ENCODE measurements at regions not wholly inside any gene's neighbourhood (a gene's known extent, or its start where the extent isn't known, plus 50 kb on each side); places are given as distances from the start of the nearest gene placed in this dataset.
"Not testable (repeated sequence)": the region's sequence is repeated elsewhere in the genome, so short reads cannot be mapped to it uniquely, and the experiment has no call there.

DNA sequence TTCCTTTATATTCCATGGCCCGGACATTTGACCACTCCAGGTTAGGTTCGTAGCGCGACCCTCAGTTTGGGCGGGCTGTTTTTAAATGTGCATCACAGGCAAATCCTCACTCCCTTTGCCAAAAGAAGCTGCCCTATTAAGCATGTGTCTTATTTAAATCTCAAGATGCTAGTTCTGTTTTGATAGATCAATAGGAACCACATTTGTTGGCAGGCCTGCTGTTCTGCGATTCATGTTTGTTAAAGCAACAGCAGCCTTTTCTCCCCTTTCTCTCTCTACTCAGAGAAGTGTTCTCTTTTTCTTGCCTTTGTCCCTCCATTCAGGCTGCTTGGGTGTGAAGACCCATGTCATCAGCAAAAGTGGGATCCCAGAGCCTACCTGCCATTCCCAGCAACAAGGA is 212.0 kb upstream of the SSTR4 start:
- no peak for DNase-seq

DNA sequence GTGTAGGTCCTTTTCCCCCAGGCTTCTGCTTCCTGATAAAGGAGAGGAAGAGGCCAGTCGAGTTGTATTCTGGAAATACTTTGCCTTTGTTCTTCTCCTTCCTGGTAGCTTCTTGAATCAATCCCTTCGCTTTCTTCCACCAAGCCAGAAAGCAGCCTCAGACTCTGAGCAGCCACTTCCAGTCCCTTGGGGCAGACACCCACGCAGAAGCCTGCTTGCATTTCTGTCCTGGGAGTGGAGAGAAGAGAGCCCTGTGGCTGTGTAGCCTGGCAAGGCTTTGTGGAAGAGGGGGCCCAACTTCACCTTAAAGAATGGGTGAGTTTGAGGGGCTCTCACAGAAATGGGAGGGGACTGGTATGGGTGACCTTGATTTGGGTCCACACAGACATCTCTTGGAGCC is 211.0 kb upstream of the SSTR4 start:
- no peak for DNase-seq

DNA sequence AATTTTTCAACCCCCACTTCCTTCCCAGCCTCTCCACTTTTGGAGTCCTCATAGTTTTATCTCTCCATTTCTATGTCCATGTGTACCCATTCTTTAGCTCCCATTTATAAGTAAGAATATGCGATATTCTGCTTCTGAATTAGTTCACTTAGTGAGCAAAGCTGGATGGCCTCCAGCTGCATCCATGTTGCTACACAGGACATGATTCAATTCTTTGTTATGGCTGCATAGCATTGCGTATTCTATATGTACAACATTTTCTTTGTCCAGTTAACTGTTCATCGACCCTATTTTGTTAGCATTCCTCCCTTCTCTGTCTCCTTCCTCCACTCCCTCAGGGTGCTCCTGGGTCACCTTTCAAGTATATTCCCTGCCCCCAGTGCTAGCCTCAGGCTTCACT is 210.0 kb upstream of the SSTR4 start:
- no peak for DNase-seq

DNA sequence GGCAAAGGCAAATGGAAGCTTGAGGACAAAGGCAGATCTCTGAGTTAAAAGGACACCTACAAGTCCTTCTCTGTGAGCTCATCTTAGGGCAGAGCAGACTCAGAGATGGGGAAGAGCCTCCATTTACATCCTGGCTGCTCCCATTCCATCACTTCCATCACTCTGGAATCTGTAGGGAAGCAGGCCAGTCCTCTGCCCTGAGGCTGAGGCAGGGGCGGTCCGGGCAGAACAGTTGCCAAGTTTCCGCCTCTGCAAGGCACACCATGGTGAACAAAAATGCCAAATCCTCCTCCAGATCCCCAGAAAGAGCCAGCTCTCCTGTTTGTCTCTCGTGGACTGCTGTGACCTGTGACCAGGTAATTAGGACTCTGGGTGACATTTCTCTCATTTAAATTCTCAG is 209.6 kb upstream of the SSTR4 start:
- no peak for DNase-seq

- no peak for DNase-seq
Measured at GRCh38 chr20:22826306-22827230, 208.5 kb upstream of the SSTR4 start.

GRCh38 chr20:22827916-22828315 is 207.2 kb upstream of the SSTR4 start:
- DNase-seq, result no peak

- no peak for DNase-seq
Measured at GRCh38 chr20:22829356-22829755, 205.8 kb upstream of the SSTR4 start.

DNA sequence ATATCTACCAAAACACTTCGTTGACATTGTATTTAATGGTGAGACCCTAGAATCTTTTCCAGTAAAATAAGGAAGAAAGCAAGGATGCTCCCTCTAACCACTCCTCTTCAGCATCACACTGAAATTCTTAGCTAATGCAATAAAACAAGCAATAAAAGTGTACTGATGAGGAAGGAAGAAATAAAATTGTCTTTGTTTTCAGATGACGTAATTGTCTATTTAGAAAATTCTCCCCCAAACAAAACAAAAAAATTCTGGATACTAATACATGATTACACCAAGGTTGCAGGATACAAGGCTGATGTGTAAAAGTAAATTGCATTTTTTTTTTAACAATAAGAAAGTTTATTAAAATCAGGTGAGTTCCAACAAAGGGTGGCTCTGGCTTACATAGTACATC is 205.0 kb upstream of the SSTR4 start:
- no peak for DNase-seq

DNA sequence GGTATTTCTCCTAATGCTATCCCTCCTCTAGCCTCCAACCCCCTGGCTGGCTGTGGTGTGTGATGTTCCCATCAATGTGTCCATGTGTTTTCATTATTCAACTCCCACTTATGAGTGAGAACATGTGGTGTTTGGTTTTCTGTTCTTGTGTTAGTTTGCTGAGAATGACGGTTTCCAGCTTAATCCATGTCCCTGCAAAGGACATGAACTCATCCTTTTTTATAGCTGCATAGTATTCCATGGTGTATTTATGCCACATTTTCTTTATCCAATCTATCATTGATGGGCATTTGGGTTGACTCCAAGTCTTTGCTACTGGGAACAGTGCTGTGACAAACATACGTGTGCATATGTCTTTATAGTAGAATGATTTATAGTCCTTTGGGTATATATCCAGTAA is 204.4 kb upstream of the SSTR4 start:
- DNase-seq, result not testable (repeated sequence)

GRCh38 chr20:22833851-22834250 is 201.3 kb upstream of the SSTR4 start:
- no peak for DNase-seq

DNA sequence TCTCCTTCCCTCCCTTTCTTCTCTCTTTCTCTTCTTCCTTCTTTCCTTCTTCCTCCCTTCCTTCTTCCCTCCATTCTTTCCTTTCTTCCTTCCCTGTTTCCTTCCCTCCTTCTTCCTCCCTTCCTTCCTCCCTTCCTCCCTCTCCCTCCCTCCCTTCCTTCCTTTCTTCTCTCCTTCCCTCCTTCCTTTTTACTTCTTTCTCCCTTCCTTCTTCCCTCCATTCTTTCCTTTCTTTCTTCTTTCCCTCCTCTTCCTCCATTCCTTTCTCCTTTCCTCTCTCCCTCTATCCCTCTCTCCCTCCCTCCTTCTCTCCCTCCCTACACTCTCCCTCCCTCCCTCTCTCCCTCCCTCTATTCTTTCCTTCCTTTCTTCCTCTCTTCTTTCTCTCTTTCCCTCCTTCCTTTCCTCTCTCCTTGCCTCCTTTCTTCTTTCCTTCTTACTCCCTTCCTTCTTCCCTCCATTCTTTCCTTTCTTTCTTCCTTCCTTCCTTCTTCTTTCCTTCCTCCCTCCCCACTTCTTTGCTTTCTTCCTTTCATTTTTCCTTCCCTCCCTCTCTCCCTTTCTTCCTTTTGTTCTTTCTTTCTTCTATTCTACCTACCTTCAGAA is 200.4 kb upstream of the SSTR4 start:
- no peak for DNase-seq

DNA sequence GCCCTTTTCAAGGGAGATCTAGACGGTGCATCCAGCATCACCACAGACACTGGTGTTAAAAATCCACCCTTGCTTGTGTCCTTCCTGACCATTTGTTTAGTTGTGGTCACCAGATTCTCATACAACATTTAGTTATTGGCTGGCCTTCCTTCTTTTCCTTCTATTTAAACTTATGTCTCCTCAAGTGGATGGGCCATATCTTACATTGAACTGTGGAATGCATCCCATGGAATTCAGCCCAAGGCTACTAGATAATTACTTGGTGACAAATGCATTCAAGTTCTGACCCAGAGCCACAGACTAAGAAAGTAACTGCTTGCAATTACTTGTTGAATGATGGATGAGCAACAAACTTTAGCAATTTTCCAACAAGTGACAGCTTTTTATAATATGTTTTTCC is 198.9 kb upstream of the SSTR4 start:
- no peak for DNase-seq

- no peak for DNase-seq
Measured at GRCh38 chr20:22836877-22837276, 198.2 kb upstream of the SSTR4 start.

GRCh38 chr20:22838001-22838400 is 197.1 kb upstream of the SSTR4 start:
- no peak for DNase-seq

DNA sequence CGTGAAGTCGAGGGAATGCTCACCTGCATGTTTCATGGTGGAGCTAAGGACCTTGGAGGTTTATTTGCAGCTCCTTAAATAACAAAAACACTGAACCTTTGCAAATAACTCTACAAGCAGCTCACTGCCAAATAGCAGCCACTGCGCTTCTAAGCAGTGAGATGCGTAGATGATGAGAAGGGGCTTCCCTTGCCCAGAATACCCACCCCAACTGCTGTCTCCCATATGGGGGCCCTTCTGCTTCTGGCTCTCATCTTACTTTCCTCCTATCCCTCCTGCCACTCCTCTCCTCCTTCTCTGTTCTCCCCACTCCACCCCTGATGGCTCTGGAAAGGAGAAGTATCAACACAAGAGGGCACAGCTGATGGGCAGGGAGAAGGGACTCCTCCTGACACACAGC is 193.3 kb upstream of the SSTR4 start:
- no peak for DNase-seq

GRCh38 chr20:22842793-22843192 is 192.3 kb upstream of the SSTR4 start:
- DNase-seq, result no peak

DNA sequence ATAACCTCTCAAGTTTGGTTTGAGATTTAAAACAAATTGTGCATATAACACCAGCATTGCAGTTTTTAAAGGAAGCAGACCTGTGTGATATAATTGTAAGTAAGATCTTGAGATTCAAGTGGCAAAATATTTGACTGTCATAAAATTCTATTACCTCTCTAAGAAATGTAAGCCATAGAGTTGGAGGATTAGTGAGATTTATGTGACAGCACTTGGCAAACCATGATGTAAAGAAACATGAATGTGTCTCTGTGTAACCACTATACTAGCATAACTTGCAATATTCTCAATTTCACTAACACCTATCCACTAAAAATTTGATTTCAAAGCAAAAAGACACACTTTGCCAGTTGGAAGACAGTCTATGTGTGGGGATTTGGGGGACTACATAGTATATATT is 190.2 kb upstream of the SSTR4 start:
- no peak for DNase-seq

- DNase-seq, result no peak
Measured at GRCh38 chr20:22846863-22847262, 188.2 kb upstream of the SSTR4 start.

DNA sequence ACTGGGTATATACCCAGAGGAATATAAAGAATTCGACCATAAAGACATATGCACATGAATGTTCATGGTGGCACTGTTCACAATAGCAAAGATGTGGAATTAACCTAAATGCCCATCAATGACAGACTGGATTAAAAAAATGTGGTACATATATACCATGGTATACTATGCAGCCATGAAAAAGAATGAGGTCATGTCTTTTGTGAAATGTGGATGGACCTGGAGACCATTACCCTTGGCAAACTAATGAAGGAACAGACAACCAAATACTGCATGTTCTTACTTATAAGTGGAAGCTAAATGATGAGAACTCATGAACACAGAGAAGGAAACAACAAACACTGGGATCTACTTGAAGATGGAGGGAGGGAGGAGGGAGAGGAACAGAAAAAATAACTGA is 186.7 kb upstream of the SSTR4 start:
- no peak for DNase-seq

- not testable (repeated sequence) for DNase-seq
Measured at GRCh38 chr20:22851679-22852346, 183.3 kb upstream of the SSTR4 start.

- no peak for DNase-seq
Measured at GRCh38 chr20:22861231-22861980, 173.7 kb upstream of the SSTR4 start.

- DNase-seq, result no peak
Measured at GRCh38 chr20:22861990-22862389, 173.1 kb upstream of the SSTR4 start.

GRCh38 chr20:22862671-22863230 is 172.4 kb upstream of the SSTR4 start:
- DNase-seq, result no peak

All from HCEC 1CT (cell line).